GM19395 (cell line): ENCODE measurements at regions not wholly inside any gene's neighbourhood (a gene's known extent, or its start where the extent isn't known, plus 50 kb on each side); places are given as distances from the start of the nearest gene placed in this dataset.

Experiments used
- ATAC-seq: cut with Tn5 transposase; IDR thresholded peaks from one replicate; pipeline ENCODE4 v1.9.1; 2021; ENCODE audit warnings: mild to moderate bottlenecking, moderate library complexity; ENCODE audit not compliant: unreplicated experiment

DNA sequence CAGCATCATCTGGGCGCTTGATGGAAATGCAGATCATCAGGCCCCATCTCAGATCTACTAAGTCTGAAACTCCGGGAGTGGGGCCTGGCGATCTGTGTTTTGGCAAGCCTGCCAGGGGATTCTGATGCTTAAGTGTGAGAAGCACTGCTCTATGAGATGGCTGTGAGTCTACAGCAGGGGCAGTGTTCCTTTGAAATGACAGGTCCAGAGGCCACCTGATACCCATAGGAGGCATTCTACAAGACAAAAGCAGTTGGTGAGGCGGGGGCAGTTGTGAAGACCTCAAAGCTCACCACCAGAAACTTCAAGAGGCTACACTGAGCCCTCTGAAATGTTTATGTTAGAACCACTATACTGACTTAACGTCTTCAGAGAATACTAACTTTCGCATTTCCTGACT is 86.9 kb upstream of the SPATA31D4 start:
- no peak for ATAC-seq

DNA sequence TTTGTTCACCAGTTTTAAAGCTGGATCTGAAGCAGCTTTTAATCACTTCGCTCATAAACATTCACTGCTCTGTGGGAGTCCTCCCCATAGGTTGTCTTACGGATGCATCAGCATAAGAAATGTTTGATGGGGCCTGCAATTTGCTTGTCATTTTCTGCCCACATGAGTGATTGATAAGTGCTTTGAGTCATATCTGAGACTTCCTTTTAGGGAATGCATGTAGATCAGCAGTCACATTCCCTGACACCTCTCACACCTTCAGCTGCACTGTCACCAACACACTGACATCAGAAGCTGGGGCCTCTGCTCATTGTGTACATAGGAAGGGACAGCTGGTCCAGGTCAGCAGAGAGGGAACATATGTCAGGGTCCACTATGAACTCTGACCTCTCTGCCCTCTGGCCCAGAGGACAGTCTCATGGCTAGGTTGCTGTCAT is 84.1 kb upstream of the SPATA31D4 start:
- no peak for ATAC-seq

DNA sequence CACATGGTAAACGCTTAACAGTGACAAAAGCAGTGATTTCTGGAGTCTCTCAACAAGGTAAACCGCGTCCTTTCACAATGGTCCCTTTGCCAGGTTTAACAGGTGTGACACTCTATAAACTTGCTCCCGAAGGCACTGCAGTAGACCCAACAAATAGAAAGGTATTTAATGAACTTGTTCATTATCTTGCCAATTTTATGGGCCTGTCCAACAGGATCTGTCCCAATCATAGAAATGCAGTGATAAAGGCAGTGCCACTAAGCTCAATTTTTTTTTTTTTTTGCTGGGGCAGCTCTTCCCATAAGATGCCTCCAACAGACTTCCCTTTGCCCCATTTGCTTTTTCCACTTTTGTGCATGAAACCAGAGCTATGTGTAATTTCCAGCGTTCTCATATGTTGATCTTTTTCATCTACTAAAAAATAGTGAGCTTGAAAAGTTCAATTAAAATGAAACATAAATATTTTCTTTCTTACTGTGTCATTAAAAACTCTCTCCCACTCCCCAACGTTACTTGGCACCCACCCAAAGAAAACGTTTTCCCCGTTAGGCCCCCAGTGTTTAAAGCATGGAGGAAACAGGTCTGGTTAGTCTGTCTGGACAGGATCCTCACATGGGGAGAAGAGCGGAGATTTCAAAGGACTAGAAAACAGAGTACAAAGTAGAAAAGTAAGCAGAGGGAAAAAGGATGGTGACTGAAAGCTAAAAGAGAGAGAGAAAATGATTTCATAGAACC is 80.9 kb upstream of the SPATA31D4 start:
- ATAC-seq, result no peak

DNA sequence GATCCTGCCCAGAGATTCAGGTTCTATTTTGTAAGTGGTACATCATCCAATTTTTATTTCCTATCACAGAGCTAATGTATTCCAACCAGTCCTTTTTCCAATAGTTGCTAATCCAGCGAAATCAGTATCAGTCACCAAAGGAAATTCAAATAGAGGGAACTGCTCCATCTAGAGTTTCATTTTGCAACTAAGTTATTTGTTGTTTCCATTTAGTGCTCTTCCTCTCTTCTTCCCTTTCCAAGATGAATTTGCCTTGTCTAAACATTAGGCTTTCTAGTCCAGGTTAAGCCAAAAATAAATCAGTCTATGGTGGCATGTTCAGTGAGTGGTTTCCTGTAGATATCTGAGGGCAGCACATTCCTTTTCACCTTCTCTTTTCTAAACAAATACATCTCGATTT is 79.8 kb upstream of the SPATA31D4 start:
- ATAC-seq, result no peak

DNA sequence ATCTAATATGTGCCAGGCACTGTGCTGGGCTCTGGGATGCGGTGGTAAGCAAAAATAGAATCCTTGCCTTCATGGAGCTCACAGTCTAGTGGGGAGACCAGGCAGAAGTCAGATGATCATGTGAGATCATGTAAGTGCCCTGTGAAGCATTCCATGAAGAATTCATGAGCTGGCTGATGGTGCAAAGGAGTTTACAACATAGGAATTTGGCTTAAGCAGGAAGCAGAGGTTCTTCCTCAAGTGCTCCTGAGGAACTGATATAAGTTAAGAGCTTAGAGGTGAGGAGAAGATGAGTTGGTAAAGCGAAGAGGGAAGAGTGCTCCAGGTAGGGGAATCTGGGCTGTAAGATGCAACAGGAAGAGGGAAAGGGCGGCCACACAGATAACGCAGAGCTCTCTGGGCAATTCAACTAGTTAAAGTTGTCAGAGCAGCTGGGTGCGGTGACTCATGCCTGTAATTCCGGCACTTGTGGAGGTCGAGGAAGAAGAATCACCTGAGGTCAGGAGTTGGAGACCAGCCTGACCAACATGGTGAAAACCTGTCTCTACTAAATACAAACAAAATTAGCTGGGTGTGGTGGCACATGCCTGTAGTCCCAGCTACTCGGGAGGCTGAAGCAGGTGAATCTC is 78.5 kb upstream of the SPATA31D4 start:
- no peak for ATAC-seq

DNA sequence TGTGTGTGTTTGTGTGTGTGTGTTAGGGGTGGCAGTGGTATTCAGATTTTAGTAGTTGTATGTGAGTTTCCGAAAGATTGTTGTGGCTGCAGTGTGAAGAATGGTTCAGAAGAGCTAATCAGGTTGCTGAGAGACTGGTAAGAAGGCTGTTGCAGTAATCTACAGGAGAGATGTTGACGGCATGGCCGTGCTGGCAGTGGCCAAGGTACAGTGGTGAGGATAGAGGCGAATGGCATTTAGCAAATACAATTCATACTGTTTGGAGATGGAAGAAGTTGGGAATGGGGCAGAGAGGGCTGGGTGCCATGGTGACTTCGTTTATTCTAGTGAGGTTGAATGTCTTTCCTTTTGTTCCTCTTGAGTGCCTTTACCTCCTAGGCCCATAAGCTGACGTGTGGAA is 77.5 kb upstream of the SPATA31D4 start:
- ATAC-seq, result no peak

DNA sequence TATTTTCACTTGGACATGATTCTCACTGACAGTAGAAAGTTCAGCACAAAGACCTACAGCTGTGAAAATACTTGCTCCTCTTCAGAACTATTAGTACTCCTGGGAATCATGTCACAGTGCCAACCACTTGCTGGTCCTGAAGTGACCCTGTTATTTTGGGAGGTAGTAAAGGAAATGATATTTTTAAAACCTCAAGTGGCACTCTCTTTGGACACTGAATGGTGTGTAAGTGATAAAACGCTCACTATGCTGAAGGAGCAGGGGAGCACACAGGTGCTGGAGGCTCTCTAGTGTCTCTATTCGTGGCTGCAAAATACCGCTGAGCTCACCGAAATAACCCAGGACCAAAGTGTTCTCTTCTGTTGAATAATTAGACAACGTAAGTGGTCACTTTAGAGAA is 76.9 kb upstream of the SPATA31D4 start:
- ATAC-seq, result no peak

DNA sequence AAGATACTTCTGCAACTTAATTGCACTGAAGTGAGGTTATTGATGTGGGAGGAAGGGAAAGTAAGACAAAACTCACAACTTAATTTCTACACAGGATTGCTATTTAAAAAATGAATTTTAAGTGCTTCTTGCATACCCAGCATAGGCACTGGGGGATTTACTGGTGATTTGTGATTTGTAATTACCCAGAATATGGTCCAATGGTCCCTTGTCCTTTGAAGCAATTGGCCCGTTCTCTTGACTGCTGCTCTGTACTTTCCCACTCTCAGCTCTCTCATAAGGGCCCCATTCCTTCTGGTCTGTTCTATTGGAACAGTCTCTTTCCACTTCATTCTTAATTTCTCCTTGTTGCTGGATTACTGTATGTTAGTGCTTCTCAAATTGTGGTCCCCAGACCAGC is 75.4 kb upstream of the SPATA31D4 start:
- no peak for ATAC-seq

DNA sequence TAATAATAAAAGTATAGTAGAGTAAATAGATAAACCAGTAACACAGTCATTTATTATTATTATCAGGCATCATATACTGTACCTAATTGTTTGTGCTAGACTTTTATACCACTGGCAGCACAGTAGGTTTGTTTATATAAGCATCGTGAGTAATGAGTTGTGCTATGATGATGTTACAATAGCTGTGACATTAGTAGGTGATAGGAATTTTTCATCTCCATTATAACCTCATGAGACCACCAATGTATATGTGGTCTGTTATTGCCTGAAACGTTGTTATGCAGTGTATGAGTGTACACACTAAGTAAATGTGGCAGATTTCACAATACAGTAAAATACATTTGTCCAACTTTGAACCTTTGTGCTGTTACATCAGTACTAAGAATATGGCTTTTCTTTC is 72.7 kb upstream of the SPATA31D4 start:
- no peak for ATAC-seq

DNA sequence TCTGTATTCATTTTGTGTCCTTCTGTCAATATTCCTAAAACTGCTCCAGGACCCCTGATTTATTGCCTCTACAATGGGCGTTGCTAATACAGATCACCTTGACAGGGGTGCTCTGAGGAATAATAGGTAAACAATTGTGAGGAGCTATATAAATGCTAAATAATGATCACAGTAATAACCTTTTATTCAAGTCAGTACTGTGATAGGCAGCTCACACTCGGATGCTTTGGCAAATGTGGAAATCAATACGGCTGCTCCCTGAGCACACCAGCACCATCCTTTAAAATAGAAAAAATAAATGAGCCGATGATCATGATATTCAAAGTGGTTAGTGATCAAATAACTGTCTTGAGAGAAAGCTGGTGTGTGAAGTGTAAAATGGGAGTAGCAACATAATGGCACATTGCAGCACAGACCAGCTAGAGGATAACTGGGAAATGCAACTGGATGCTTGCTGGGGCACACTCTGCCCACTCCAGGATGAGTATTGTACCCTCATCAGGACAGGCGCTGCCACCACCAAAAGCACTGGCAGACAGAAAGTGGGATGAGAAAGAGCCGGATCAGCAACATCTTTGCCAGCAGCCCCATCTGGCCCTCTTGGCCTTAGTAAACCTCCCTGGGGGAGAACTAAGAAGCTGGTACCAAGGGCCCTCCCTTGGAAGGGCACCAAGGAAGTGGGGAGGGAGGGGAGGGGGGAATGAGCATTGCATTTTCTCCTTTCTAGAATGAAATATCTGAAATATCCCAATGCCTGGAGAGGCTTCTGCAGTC is 69.4 kb upstream of the SPATA31D4 start:
- ATAC-seq, result no peak

DNA sequence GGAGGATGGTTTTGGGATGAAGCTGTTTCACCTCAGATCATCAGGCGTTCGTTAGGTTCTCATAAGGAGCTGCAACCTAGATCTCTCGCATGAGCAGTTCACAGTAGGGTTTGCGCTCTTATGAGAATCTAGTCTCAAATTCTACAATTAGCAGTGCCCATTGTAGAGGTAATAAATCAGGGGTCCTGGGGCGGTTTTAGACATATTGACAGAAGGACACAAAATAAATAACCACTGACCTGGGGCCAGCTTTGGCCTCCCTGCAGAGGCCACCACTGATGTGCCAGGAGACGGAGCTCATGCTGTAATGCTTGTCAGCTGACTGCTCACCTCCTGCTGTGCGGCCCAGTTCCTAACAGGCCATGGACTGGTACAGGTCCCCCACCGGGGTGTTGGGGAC is 67.6 kb upstream of the SPATA31D4 start:
- no peak for ATAC-seq

DNA sequence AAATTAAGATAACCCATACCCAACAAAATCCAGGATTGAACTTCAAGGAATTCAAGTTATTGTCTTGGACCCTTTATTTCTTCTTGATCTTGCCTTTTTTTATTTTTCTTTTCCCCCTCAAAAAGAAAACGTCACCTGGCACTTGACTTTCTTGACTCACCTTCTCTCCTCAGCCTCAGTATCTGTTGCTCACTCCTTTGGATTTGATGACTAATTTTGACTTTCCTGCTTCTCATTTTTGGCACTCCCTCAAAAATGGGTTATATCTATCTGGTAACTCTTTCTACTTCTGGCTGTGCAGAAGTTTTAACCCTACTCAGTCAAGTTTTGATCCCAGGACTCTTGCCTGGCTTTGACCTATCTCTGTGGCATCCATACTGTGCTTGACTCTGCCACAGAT is 66.6 kb upstream of the SPATA31D4 start:
- ATAC-seq, result no peak

DNA sequence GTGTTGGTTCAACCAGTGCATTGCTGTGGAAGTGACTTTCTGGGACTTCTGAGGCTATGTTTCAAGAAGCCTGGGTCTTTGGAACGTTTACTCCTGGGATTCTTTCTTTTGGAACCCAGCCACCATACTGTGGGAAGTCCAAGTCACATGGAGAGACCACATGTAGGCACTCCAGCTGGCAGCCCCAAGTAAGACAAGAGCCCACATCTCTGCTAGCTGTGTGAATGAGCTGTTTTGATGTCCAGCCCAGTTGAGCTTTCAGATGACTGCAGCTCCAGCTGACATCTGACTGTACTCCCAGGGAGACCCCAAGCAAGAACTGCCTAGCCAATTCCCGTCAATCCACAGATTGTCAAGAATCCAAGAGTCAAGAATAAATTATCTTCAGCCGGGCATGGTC is 60.1 kb upstream of the SPATA31D4 start:
- ATAC-seq, result no peak

DNA sequence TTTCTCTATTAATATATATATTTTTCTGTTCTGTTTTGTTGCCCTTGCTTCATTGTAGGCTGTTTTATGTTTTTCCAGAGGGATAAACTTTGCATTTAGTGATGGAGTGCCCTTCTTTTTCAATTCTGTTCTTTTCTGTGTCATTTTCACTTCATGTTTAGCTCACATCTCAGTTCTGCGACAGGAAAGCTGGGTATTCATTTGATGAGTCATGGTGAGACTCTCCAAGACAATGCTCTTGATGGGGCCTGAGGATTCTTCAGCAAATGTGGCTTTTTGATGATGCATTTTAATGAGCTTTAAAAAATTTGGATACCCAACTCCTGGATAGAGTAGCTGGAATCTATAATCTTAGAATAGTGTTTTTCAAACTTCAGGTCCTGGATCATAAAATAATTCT is 56.5 kb upstream of the SPATA31D4 start:
- no peak for ATAC-seq

DNA sequence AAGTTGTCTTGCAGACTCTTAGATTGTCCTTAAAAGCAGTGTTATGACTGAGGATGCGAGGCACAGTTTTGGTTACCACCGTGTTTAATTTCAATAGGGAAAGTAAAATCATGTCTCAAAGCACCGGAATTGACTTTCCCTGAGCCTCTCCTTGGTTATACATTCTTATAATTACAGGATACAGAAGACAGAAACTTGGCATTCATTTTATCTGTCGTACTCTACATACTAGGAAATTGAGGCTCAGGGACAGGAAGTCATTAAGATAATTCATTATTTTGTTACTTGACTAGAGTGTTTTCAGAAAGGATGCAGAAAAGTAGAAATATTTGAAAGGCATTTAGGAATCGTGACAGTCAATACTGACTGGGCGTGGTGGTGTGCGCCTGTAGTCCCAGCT is 54.0 kb upstream of the SPATA31D4 start:
- no peak for ATAC-seq

DNA sequence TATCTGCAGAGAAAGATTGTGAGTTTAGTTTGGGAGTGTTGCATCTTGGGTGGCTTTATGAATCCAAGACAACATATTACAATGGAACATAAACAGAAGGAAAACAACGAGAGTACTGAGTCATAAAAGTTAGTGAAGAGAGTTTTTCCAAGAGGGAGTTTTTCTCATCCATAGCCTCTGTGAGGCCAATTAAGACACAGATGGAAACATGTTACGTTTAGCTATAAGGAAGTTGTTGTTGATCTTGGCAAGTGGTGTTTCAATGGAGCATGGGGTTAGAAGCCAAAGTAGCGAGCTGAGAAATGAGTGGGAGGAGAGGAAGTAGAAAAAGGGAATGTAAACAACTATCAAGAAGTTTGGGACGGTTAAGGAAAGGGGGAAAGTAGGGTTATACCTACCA is 53.3 kb upstream of the SPATA31D4 start:
- no peak for ATAC-seq

DNA sequence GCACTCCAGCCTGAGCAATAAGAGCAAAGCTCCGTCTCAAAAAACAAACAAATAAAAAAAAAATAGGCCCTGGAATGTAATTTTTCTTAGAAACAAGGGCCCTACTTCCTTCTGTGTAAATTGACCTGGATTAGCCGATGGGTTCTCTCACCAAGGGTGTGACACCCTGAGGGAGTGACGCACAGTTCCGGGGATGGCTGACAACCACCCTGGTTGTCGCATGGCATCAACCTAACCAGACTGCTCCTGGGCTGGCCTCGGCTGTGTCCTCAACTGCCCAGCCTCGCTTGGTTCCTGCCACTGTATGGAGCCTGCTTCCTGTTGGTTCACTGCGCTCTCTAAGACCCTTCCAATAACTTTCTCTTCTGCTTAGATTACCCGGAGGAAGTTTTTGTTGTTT is 51.2 kb upstream of the SPATA31D4 start:
- ATAC-seq, result no peak
